ENCODE measurements at regions not wholly inside any gene's neighbourhood (a gene's known extent, or its start where the extent isn't known, plus 50 kb on each side); places are given as distances from the start of the nearest gene placed in this dataset.
"Not testable (repeated sequence)": the region's sequence is repeated elsewhere in the genome, so short reads cannot be mapped to it uniquely, and the experiment has no call there.

GRCh38 chr4:132062611-132063239, 1086.4 kb upstream of the PCDH10 start:
- no peaks in the 10 kb centered on the region for H3K36me3 Mint-ChIP-seq
- H3K4me1 Mint-ChIP-seq, result no peaks in the 10 kb centered on the region
- H3K4me3 Mint-ChIP-seq, result no peak overlapping the region
- no peak overlapping the region for H3K27ac Mint-ChIP-seq
- peaks cover 3% of the 10 kb centered on the region for H3K9me3 Mint-ChIP-seq
- H3K27me3 Mint-ChIP-seq, result no peaks in the 10 kb centered on the region

GRCh38 chr4:132063829-132064228, 1085.3 kb upstream of the PCDH10 start:
- Mint-ChIP-seq H3K4me3 (no peak overlapping the region), H3K27ac (no peak overlapping the region), H3K4me1 (no peaks in the 10 kb centered on the region)

GRCh38 chr4:132065940-132066495, 1083.1 kb upstream of the PCDH10 start:
- H3K4me1 Mint-ChIP-seq, result no peaks in the 10 kb centered on the region
- H3K9me3 Mint-ChIP-seq, result no peaks in the 10 kb centered on the region
- no peaks in the 10 kb centered on the region for H3K36me3 Mint-ChIP-seq
- H3K4me3 Mint-ChIP-seq, result no peak overlapping the region
- no peak overlapping the region for H3K27ac Mint-ChIP-seq
- H3K27me3 Mint-ChIP-seq, result no peaks in the 10 kb centered on the region

More at GRCh38 chr4:132063829-132064228, 1085.3 kb upstream of the PCDH10 start:
- H3K36me3 Mint-ChIP-seq, result no peaks in the 10 kb centered on the region
- no peaks in the 10 kb centered on the region for H3K27me3 Mint-ChIP-seq
- peaks cover 3% of the 10 kb centered on the region for H3K9me3 Mint-ChIP-seq

GRCh38 chr4:132071815-132072214, 1077.3 kb upstream of the PCDH10 start:
- H3K36me3 Mint-ChIP-seq, result no peaks in the 10 kb centered on the region
- no peaks in the 10 kb centered on the region for H3K9me3 Mint-ChIP-seq
- no peak overlapping the region for H3K27ac Mint-ChIP-seq

GRCh38 chr4:132076829-132077228, 1072.3 kb upstream of the PCDH10 start:
- Mint-ChIP-seq H3K9me3 (peaks cover 4% of the 10 kb centered on the region), H3K36me3 (no peaks in the 10 kb centered on the region), H3K4me1 (no peaks in the 10 kb centered on the region), H3K4me3 (no peak overlapping the region), H3K27ac (no peak overlapping the region), H3K27me3 (no peaks in the 10 kb centered on the region)

More at GRCh38 chr4:132071815-132072214, 1077.3 kb upstream of the PCDH10 start:
- H3K4me3 Mint-ChIP-seq, result no peak overlapping the region
- no peaks in the 10 kb centered on the region for H3K27me3 Mint-ChIP-seq
- no peaks in the 10 kb centered on the region for H3K4me1 Mint-ChIP-seq

- Mint-ChIP-seq H3K36me3 (no peaks in the 10 kb centered on the region), H3K4me3 (no peak overlapping the region), H3K27ac (no peak overlapping the region), H3K4me1 (no peaks in the 10 kb centered on the region), H3K27me3 (no peaks in the 10 kb centered on the region), H3K9me3 (peaks cover under 1% of the 10 kb centered on the region)
Observed at GRCh38 chr4:132085105-132085504, 1064.0 kb upstream of the PCDH10 start.

GRCh38 chr4:132094017-132094416, 1055.1 kb upstream of the PCDH10 start:
- Mint-ChIP-seq H3K27ac (no peak overlapping the region), H3K9me3 (peaks cover 6% of the 10 kb centered on the region), H3K4me1 (no peaks in the 10 kb centered on the region), H3K27me3 (no peaks in the 10 kb centered on the region), H3K4me3 (no peak overlapping the region), H3K36me3 (no peaks in the 10 kb centered on the region)

- Mint-ChIP-seq H3K4me3 (no peak overlapping the region), H3K27me3 (no peaks in the 10 kb centered on the region), H3K9me3 (no peaks in the 10 kb centered on the region), H3K36me3 (no peaks in the 10 kb centered on the region), H3K4me1 (no peaks in the 10 kb centered on the region), H3K27ac (no peak overlapping the region)
Observed at GRCh38 chr4:132097041-132097440, 1052.1 kb upstream of the PCDH10 start.

GRCh38 chr4:132101526-132101925, 1047.6 kb upstream of the PCDH10 start:
- H3K4me1 Mint-ChIP-seq, result no peaks in the 10 kb centered on the region
- H3K27me3 Mint-ChIP-seq, result no peaks in the 10 kb centered on the region
- H3K4me3 Mint-ChIP-seq, result no peak overlapping the region
- no peaks in the 10 kb centered on the region for H3K9me3 Mint-ChIP-seq
- H3K27ac Mint-ChIP-seq, result no peak overlapping the region
- H3K36me3 Mint-ChIP-seq, result no peaks in the 10 kb centered on the region

GRCh38 chr4:132108784-132109183, 1040.3 kb upstream of the PCDH10 start:
- Mint-ChIP-seq H3K9me3 (no peaks in the 10 kb centered on the region), H3K27me3 (no peaks in the 10 kb centered on the region), H3K27ac (no peak overlapping the region), H3K4me1 (no peaks in the 10 kb centered on the region), H3K4me3 (no peak overlapping the region), H3K36me3 (no peaks in the 10 kb centered on the region)

GRCh38 chr4:132114885-132115284, 1034.2 kb upstream of the PCDH10 start:
- H3K4me1 Mint-ChIP-seq, result no peaks in the 10 kb centered on the region
- H3K27ac Mint-ChIP-seq, result no peak overlapping the region
- H3K4me3 Mint-ChIP-seq, result no peak overlapping the region
- H3K9me3 Mint-ChIP-seq, result no peaks in the 10 kb centered on the region
- no peaks in the 10 kb centered on the region for H3K27me3 Mint-ChIP-seq
- H3K36me3 Mint-ChIP-seq, result no peaks in the 10 kb centered on the region

GRCh38 chr4:132122741-132123140, 1026.4 kb upstream of the PCDH10 start:
- H3K27ac Mint-ChIP-seq, H3K36me3 Mint-ChIP-seq, H3K27me3 Mint-ChIP-seq, H3K4me3 Mint-ChIP-seq, H3K4me1 Mint-ChIP-seq: not testable (repeated sequence)
- peaks cover 13% of the 10 kb centered on the region for H3K9me3 Mint-ChIP-seq

GRCh38 chr4:132123870-132124623, 1025.0 kb upstream of the PCDH10 start:
- Mint-ChIP-seq H3K9me3 (peaks cover 13% of the 10 kb centered on the region), H3K36me3 (no peaks in the 10 kb centered on the region), H3K27ac (no peak overlapping the region), H3K4me3 (no peak overlapping the region), H3K27me3 (no peaks in the 10 kb centered on the region), H3K4me1 (no peaks in the 10 kb centered on the region)

- Mint-ChIP-seq H3K36me3 (no peaks in the 10 kb centered on the region), H3K4me1 (no peaks in the 10 kb centered on the region), H3K27ac (no peak overlapping the region), H3K9me3 (peaks cover 13% of the 10 kb centered on the region), H3K4me3 (no peak overlapping the region), H3K27me3 (no peaks in the 10 kb centered on the region)
Observed at GRCh38 chr4:132124624-132124974, 1024.5 kb upstream of the PCDH10 start.

GRCh38 chr4:132125131-132125530, 1024.0 kb upstream of the PCDH10 start:
- no peak overlapping the region for H3K27ac Mint-ChIP-seq
- H3K9me3 Mint-ChIP-seq, result peaks cover 13% of the 10 kb centered on the region
- H3K27me3 Mint-ChIP-seq, result no peaks in the 10 kb centered on the region
- no peak overlapping the region for H3K4me3 Mint-ChIP-seq
- H3K36me3 Mint-ChIP-seq, result no peaks in the 10 kb centered on the region
- H3K4me1 Mint-ChIP-seq, result no peaks in the 10 kb centered on the region

- Mint-ChIP-seq H3K36me3 (no peaks in the 10 kb centered on the region), H3K4me3 (no peak overlapping the region), H3K9me3 (peaks cover 3% of the 10 kb centered on the region), H3K27me3 (no peaks in the 10 kb centered on the region), H3K27ac (no peak overlapping the region), H3K4me1 (no peaks in the 10 kb centered on the region)
Observed at GRCh38 chr4:132132433-132132832, 1016.7 kb upstream of the PCDH10 start.

All from activated naive CD4-positive, alpha-beta T cell treated with anti-CD3 and anti-CD28 coated beads, Interleukin-2, amount 50 U/mL, for 24 hours (primary cell).